HL-60 (cell line): ENCODE measurements at regions not wholly inside any gene's neighbourhood (a gene's known extent, or its start where the extent isn't known, plus 50 kb on each side); places are given as distances from the start of the nearest gene placed in this dataset.

Experiments
- GABPA ChIP-seq: IDR thresholded peaks from 2 replicates; pipeline ENCODE4 v1.6.1; 2012; ENCODE audit warnings: low read depth
- POLR2AphosphoS5 ChIP-seq: IDR thresholded peaks from 2 replicates; pipeline ENCODE4 v1.6.1; 2012; ENCODE audit warnings: low read depth
- SPI1 ChIP-seq: IDR thresholded peaks from 2 replicates; pipeline ENCODE4 v1.6.1; 2012; ENCODE audit warnings: low read depth, mild to moderate bottlenecking, borderline replicate concordance
- TF ChIP-seq, protein P1 (sequence below): IDR thresholded peaks from one replicate; pipeline ENCODE4 v1.5.1; 2011; ENCODE audit warnings: low read length, control low read depth, inconsistent platforms; ENCODE audit not compliant: insufficient read depth
- TF ChIP-seq, protein P2 (sequence below): IDR thresholded peaks from 2 replicates; pipeline ENCODE4 v1.6.1; 2012; ENCODE audit warnings: low read depth; ENCODE audit not compliant: insufficient replicate concordance

GRCh38 chr6:104014163-104014959, 845.4 kb downstream of the HACE1 start:
- TF ChIP-seq, protein P1, sequence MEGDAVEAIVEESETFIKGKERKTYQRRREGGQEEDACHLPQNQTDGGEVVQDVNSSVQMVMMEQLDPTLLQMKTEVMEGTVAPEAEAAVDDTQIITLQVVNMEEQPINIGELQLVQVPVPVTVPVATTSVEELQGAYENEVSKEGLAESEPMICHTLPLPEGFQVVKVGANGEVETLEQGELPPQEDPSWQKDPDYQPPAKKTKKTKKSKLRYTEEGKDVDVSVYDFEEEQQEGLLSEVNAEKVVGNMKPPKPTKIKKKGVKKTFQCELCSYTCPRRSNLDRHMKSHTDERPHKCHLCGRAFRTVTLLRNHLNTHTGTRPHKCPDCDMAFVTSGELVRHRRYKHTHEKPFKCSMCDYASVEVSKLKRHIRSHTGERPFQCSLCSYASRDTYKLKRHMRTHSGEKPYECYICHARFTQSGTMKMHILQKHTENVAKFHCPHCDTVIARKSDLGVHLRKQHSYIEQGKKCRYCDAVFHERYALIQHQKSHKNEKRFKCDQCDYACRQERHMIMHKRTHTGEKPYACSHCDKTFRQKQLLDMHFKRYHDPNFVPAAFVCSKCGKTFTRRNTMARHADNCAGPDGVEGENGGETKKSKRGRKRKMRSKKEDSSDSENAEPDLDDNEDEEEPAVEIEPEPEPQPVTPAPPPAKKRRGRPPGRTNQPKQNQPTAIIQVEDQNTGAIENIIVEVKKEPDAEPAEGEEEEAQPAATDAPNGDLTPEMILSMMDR, result no peak
- TF ChIP-seq POLR2AphosphoS5, result no peak
- TF ChIP-seq, protein P2, sequence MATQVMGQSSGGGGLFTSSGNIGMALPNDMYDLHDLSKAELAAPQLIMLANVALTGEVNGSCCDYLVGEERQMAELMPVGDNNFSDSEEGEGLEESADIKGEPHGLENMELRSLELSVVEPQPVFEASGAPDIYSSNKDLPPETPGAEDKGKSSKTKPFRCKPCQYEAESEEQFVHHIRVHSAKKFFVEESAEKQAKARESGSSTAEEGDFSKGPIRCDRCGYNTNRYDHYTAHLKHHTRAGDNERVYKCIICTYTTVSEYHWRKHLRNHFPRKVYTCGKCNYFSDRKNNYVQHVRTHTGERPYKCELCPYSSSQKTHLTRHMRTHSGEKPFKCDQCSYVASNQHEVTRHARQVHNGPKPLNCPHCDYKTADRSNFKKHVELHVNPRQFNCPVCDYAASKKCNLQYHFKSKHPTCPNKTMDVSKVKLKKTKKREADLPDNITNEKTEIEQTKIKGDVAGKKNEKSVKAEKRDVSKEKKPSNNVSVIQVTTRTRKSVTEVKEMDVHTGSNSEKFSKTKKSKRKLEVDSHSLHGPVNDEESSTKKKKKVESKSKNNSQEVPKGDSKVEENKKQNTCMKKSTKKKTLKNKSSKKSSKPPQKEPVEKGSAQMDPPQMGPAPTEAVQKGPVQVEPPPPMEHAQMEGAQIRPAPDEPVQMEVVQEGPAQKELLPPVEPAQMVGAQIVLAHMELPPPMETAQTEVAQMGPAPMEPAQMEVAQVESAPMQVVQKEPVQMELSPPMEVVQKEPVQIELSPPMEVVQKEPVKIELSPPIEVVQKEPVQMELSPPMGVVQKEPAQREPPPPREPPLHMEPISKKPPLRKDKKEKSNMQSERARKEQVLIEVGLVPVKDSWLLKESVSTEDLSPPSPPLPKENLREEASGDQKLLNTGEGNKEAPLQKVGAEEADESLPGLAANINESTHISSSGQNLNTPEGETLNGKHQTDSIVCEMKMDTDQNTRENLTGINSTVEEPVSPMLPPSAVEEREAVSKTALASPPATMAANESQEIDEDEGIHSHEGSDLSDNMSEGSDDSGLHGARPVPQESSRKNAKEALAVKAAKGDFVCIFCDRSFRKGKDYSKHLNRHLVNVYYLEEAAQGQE, result no peak
- TF ChIP-seq GABPA, result no peak
- TF ChIP-seq SPI1, result no peak
